Liver (tissue), 3 donors: ENCODE measurements at regions not wholly inside any gene's neighbourhood (a gene's known extent, or its start where the extent isn't known, plus 50 kb on each side); places are given as distances from the start of the nearest gene placed in this dataset.

Source experiments
- RAD21 ChIP-seq, 2 donors: IDR thresholded peaks; 2 replicates each; pipeline ENCODE4 v1.6.1; 2016; ENCODE audit warnings: antibody characterized with exemption in 2 of 2, mild to moderate bottlenecking in 2 of 2
- RXRA ChIP-seq, 2 donors: IDR thresholded peaks; 2 replicates each; pipeline ENCODE4 v1.6.1; 2017 to 2018; ENCODE audit warnings: antibody characterized with exemption in 2 of 2, mild to moderate bottlenecking in 1 of 2
- TAF1 ChIP-seq: conservative IDR thresholded peaks from 2 replicates; pipeline ENCODE4 v1.6.1; 2016; ENCODE audit warnings: antibody characterized with exemption, mild to moderate bottlenecking
- YY1 ChIP-seq: IDR thresholded peaks from 2 replicates; pipeline ENCODE4 v1.6.1; 2016; ENCODE audit warnings: antibody characterized with exemption, mild to moderate bottlenecking
- TF ChIP-seq, protein P1 (sequence below): IDR thresholded peaks from 2 replicates; pipeline ENCODE4 v1.6.1; 2016; ENCODE audit warnings: antibody characterized with exemption, mild to moderate bottlenecking
- TF ChIP-seq, protein P2 (sequence below): fragments of 150-350 bp; IDR thresholded peaks from 2 replicates; pipeline ENCODE4 v1.5.1; 2017; ENCODE audit warnings: improper control_type of control experiment, low read depth, low read length; ENCODE audit not compliant: missing input control
- donor health status: healthy.
- donor health status: healthy.

DNA sequence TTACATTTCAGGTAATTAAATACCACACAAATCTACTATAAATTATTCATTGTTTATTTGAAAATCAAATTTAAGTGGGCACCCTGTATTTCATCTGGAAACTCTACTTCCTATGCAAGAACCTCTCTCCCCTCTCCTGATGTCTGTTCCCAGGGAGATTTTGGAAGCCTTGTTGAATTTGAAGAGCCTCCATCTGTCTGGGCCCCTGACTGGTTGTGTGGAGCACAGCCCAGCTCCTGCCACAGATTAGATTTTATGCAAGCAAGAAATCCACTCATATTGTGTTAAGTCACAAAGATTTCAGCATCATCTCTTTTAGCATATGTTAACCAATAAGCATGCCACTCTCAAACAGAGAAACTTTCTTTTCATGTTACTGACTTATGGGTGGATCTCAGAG, 451.2 kb downstream of the TFAP2B start:
- no peak for TF ChIP-seq TAF1
- TF ChIP-seq, protein P1, sequence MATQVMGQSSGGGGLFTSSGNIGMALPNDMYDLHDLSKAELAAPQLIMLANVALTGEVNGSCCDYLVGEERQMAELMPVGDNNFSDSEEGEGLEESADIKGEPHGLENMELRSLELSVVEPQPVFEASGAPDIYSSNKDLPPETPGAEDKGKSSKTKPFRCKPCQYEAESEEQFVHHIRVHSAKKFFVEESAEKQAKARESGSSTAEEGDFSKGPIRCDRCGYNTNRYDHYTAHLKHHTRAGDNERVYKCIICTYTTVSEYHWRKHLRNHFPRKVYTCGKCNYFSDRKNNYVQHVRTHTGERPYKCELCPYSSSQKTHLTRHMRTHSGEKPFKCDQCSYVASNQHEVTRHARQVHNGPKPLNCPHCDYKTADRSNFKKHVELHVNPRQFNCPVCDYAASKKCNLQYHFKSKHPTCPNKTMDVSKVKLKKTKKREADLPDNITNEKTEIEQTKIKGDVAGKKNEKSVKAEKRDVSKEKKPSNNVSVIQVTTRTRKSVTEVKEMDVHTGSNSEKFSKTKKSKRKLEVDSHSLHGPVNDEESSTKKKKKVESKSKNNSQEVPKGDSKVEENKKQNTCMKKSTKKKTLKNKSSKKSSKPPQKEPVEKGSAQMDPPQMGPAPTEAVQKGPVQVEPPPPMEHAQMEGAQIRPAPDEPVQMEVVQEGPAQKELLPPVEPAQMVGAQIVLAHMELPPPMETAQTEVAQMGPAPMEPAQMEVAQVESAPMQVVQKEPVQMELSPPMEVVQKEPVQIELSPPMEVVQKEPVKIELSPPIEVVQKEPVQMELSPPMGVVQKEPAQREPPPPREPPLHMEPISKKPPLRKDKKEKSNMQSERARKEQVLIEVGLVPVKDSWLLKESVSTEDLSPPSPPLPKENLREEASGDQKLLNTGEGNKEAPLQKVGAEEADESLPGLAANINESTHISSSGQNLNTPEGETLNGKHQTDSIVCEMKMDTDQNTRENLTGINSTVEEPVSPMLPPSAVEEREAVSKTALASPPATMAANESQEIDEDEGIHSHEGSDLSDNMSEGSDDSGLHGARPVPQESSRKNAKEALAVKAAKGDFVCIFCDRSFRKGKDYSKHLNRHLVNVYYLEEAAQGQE, result no peak
- no peak for TF ChIP-seq RAD21 (IDR thresholded peaks at IDR 0.05)
- TF ChIP-seq, protein P2, sequence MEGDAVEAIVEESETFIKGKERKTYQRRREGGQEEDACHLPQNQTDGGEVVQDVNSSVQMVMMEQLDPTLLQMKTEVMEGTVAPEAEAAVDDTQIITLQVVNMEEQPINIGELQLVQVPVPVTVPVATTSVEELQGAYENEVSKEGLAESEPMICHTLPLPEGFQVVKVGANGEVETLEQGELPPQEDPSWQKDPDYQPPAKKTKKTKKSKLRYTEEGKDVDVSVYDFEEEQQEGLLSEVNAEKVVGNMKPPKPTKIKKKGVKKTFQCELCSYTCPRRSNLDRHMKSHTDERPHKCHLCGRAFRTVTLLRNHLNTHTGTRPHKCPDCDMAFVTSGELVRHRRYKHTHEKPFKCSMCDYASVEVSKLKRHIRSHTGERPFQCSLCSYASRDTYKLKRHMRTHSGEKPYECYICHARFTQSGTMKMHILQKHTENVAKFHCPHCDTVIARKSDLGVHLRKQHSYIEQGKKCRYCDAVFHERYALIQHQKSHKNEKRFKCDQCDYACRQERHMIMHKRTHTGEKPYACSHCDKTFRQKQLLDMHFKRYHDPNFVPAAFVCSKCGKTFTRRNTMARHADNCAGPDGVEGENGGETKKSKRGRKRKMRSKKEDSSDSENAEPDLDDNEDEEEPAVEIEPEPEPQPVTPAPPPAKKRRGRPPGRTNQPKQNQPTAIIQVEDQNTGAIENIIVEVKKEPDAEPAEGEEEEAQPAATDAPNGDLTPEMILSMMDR, result no peak
- TF ChIP-seq YY1, result no peak
- no peak for TF ChIP-seq RXRA (IDR thresholded peaks at IDR 0.05)
